ENCODE measurements at regions not wholly inside any gene's neighbourhood (a gene's known extent, or its start where the extent isn't known, plus 50 kb on each side); places are given as distances from the start of the nearest gene placed in this dataset.

DNA sequence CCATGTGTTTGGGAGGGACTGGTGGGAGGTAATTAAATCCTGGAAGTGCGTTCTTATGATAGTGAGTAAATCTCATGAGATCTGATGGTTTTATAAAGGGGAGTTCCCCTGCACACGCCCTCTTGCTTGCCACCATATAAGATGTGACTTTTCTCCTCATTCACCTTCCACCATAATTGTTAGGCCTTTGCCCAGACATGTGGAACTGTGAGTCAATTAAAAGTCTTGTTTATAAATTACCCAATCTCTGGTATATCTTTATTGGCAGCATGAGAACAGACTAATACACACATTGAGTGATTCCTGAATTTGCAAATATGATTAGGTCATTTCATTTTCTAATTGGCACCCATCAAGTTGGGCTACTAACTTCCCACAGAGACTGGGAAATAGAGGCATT lies 977.2 kb downstream of the SLITRK1 start:
- Mint-ChIP-seq H3K4me1 (no peaks in the 10 kb centered on the region), H3K27ac (no peak overlapping the region), H3K27me3 (no peaks in the 10 kb centered on the region), H3K4me3 (no peak overlapping the region), H3K36me3 (ENCODE audit: low read depth) (no peaks in the 10 kb centered on the region), H3K9me3 (peaks cover 15% of the 10 kb centered on the region)
- TF ChIP-seq, protein P1, sequence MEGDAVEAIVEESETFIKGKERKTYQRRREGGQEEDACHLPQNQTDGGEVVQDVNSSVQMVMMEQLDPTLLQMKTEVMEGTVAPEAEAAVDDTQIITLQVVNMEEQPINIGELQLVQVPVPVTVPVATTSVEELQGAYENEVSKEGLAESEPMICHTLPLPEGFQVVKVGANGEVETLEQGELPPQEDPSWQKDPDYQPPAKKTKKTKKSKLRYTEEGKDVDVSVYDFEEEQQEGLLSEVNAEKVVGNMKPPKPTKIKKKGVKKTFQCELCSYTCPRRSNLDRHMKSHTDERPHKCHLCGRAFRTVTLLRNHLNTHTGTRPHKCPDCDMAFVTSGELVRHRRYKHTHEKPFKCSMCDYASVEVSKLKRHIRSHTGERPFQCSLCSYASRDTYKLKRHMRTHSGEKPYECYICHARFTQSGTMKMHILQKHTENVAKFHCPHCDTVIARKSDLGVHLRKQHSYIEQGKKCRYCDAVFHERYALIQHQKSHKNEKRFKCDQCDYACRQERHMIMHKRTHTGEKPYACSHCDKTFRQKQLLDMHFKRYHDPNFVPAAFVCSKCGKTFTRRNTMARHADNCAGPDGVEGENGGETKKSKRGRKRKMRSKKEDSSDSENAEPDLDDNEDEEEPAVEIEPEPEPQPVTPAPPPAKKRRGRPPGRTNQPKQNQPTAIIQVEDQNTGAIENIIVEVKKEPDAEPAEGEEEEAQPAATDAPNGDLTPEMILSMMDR (IDR thresholded peaks at IDR 0.05): no peak
- DNase-seq (no peak), ATAC-seq (ENCODE audit: low read depth) (no peak)
- intact Hi-C loops (cut with micrococcal nuclease): no loop called here
- POLR2A ChIA-PET: no interaction called here
- CTCF ChIA-PET: no interaction called here

DNA sequence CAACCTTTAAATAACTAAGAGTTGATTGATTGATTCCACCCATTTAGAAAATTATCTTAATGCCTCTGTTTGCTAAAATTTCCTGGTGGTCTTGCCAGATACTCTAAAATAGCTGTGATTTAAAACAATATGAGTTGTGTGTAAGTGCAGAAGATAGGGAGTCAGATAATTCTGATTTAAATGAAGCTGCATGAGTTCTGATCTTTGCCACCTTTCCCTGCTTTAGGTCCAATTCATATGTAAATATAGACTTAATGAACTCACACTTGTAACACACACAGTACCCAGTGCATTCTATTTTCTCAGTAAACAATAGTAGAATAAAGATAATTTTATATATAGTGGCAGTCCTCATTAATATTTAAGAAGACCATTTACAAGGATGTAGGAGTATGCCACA lies 981.8 kb downstream of the SLITRK1 start:
- Mint-ChIP-seq H3K4me3 (no peak overlapping the region), H3K27ac (no peak overlapping the region), H3K4me1 (no peaks in the 10 kb centered on the region), H3K36me3 (ENCODE audit: low read depth) (no peaks in the 10 kb centered on the region), H3K27me3 (no peaks in the 10 kb centered on the region), H3K9me3 (peaks cover 11% of the 10 kb centered on the region)
- ATAC-seq (ENCODE audit: low read depth): no peak
- TF ChIP-seq, protein P1 (IDR thresholded peaks at IDR 0.05): no peak
- intact Hi-C loops (cut with micrococcal nuclease): no loop called here
- ChIA-PET POLR2A (no interaction called here), CTCF (no interaction called here)
- no peak for DNase-seq

DNA sequence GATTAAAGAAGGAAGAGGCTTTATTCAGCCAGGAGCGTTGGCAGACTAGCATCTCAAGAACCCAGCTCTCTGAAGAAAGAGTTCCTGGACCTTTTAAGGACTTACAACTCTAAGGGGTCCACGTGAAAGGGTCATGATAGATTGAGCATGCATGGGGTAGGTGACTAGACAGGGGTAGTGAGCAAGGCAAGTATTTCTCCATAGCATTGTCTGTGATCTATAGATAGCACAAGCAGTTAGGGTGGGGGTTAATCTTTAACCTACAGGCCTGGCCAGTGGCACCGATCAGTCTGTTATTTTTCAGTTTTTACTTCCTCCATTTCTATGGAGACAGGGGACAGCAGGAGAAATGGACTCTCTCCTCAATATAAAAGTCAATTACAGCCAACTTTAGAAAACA lies 983.7 kb downstream of the SLITRK1 start:
- ATAC-seq (ENCODE audit: low read depth) (no peak), DNase-seq (no peak)
- ChIA-PET CTCF (no interaction called here), POLR2A (no interaction called here)
- no peak overlapping the region for H3K27ac Mint-ChIP-seq
- no peaks in the 10 kb centered on the region for H3K4me1 Mint-ChIP-seq
- no peaks in the 10 kb centered on the region for H3K36me3 Mint-ChIP-seq (ENCODE audit: low read depth)
- TF ChIP-seq, protein P1 (IDR thresholded peaks at IDR 0.05): no peak
- peaks cover 3% of the 10 kb centered on the region for H3K9me3 Mint-ChIP-seq
- intact Hi-C loops (cut with micrococcal nuclease): no loop called here
- no peaks in the 10 kb centered on the region for H3K27me3 Mint-ChIP-seq
- H3K4me3 Mint-ChIP-seq: no peak overlapping the region

DNA sequence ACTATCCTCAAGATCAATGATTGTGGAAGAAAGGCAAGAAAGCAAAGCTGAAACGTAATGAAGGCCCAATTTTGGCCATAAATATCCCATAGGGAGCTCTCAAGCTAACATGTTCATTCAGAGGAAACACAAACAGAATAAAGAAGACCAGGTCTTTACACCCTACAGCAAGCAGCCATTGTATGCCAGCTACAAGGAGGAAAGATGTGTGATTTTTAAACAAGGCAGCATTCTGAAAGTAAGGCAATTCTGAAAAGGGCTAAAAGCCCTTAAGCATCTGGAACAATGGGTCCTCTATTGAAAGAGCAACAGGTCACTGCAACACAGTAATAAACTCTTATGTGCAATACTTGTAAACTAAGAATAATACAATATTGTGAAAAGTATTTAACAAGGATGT lies 1002.4 kb downstream of the SLITRK1 start:
- no peaks in the 10 kb centered on the region for H3K27me3 Mint-ChIP-seq
- POLR2A ChIA-PET: no interaction called here
- no peak overlapping the region for H3K4me3 Mint-ChIP-seq
- no peaks in the 10 kb centered on the region for H3K36me3 Mint-ChIP-seq (ENCODE audit: low read depth)
- no peak for DNase-seq
- H3K27ac Mint-ChIP-seq: no peak overlapping the region
- intact Hi-C loops (cut with micrococcal nuclease): no loop called here
- CTCF ChIA-PET: no interaction called here
- no peaks in the 10 kb centered on the region for H3K4me1 Mint-ChIP-seq
- TF ChIP-seq, protein P1 (IDR thresholded peaks at IDR 0.05): no peak
- peaks cover under 1% of the 10 kb centered on the region for H3K9me3 Mint-ChIP-seq
- ATAC-seq (ENCODE audit: low read depth): no peak

DNA sequence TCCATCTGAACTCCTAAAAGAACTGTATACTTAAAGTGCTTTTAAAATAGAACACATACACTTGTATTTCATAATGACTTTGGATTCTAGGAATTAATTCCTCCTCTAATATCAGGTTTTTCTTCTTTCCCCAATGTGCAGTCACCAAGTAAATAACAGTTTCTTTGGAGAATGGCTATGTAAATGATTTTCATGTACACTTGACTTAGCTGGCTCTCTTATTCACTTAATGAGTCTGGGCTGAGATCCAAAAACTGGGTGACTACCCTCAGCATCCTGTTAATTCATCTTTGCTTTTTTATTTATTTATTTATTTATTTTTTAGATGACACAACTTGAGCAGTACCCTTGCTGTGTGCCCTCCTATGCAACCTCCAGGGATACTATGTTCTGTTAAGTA lies 1003.7 kb downstream of the SLITRK1 start:
- Mint-ChIP-seq H3K4me1 (no peaks in the 10 kb centered on the region), H3K27ac (no peak overlapping the region), H3K9me3 (peaks cover 7% of the 10 kb centered on the region), H3K4me3 (no peak overlapping the region), H3K27me3 (no peaks in the 10 kb centered on the region), H3K36me3 (ENCODE audit: low read depth) (no peaks in the 10 kb centered on the region)
- ATAC-seq (ENCODE audit: low read depth) (no peak), DNase-seq (no peak)
- TF ChIP-seq, protein P1 (IDR thresholded peaks at IDR 0.05): no peak
- intact Hi-C loops (cut with micrococcal nuclease): no loop called here
- ChIA-PET POLR2A (no interaction called here), CTCF (no interaction called here)
